Islet of Langerhans (tissue), 1 donor: ENCODE measurements at regions not wholly inside any gene's neighbourhood (a gene's known extent, or its start where the extent isn't known, plus 50 kb on each side); places are given as distances from the start of the nearest gene placed in this dataset.

Experiments
- FAIRE-seq: peaks from one replicate; lab custom pipeline; 2011; peaks lifted over from hg19 to GRCh38; lab: Jason Lieb, UNC

DNA sequence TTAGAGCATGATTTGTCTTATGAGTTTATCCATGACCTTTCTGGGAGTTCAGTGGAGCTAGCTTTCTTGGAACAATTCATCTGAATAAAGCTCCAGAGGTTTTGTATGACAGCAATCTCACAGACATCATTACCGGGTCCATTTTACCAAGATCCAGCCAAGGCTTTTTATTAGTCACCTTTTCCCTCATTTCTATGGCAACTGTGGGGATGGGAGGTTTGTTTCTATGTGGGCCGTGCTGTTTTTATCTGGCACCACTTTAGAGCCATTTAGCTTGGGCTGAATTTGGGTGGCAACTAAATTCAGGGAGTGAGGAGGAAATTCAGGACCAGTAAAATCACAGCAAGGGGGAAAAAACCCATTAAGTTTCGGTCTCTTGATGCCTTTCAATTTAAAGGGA is 245.7 kb downstream of the NSG2 start:
- no peak for FAIRE-seq

DNA sequence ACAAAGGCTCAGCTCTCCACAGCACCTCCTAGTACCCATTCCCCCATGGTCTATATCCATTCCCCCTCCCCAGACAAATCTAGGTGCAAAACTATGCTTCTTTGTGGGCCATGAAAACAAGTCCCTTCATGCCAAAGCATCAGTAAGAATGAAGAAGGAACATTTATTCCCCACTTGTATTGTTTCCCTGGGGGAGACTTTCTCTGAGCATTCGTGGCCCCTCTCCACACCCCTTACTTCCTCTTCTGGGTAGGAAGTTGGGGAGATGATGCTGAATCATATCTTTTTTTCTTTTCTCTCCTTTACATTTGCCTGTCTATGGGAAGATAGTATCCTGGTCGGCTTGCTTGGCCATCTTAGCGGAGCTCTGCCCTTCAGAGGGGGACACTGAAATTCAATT is 246.8 kb downstream of the NSG2 start:
- no peak for FAIRE-seq

GRCh38 chr5:174293006-174293405 is 247.5 kb downstream of the NSG2 start:
- no peak for FAIRE-seq

- no peak for FAIRE-seq
Observed at GRCh38 chr5:174293481-174293880, 248.0 kb downstream of the NSG2 start.

GRCh38 chr5:174294891-174295620 is 249.6 kb downstream of the NSG2 start:
- no peak for FAIRE-seq

DNA sequence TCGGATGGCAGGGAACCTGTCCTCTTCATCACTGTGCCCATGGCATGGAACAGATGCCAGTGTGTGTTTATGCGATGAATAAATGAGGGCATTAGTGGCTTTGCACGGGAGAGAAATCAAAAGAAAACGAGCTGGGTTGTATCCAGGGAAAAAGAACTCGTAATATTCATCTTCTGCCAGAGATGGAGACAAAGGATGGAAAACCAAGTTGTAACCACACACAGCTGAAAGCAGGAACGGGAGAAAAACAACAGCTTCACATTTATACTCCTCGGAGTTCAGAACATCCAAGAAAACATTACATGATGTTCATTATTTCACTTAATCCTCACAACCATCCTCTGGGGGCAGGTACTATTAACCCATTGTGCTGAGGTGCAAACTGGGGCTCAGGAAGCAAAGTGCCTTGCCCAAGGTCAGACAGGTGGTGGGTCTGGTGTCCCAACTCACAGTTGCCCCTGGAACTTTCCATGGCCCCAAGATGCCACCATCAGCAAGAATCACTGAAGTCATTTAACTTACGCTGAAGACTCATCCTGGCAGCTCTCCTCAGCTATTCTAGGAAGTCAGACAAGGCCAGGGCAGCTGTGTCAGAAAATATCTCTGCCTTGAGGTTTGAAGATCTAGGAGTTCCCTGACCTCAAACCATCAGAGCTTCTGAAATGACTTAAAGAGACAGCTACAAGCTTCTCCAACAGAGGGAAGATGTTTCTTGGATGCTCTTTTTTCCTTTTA is 250.4 kb downstream of the NSG2 start:
- no peak for FAIRE-seq

- no peak for FAIRE-seq
Observed at GRCh38 chr5:174300118-174300940, 254.8 kb downstream of the NSG2 start.

GRCh38 chr5:174300941-174301761 is 255.6 kb downstream of the NSG2 start:
- no peak for FAIRE-seq

DNA sequence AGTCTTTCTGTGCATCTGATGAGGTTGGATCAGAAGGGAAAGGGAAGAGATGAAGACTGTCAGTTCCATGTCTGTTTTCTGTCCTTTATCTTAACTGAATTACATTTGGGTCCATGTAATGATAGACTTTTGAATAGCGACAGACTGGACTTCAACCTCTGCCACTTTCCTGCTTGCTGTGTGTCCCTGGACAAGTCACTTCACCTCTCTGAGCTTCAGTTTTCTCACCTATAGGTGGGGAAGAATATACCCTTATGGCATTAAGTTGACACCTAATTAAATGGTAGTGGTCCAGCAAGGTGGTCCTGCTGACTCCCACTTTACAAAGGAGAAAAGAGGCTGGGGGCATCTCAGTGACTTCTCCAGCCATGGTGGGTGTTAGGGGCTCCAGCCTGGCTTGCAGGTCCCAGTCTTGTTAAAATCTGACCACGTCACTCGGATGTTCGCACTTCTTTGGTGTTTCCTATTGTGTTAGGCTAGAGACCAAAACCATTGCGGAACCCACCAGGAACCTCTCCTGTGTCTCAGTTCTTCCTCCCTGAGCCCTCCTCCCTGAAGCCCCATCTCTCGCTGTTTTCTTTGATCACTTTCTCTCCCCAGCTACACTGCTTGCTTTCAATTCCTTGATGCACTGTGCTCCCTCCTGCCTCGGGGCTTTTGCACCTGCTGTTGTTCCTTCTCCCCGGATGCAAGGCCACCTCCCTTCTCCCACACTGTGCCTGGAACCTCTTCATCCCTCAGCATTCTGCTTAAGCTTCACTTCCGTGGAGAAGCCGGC is 256.5 kb downstream of the NSG2 start:
- FAIRE-seq, result no peak

DNA sequence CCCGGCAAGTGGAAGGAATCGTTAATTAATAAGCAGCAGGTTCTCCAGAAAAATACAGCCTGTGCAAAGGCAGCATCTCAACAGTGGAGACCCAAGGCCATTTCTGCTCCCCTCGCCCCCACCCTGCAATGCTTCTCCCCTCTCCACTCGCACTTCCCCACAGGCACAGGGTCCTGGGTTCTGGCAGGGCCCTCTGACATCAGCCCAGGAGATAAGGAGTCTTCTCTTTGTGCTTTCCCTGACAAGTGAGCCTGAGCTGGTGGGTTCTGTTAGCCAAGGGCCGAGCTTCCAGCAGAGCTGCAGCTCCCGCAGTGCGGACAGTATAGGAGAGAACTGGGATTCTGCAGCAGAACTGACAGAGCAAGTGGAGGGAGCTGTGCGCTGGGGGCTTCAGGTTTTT is 257.5 kb downstream of the NSG2 start:
- no peak for FAIRE-seq

GRCh38 chr5:174303437-174304045 is 258.0 kb downstream of the NSG2 start:
- FAIRE-seq, result no peak

- no peak for FAIRE-seq
Observed at GRCh38 chr5:174305241-174305681, 259.8 kb downstream of the NSG2 start.

DNA sequence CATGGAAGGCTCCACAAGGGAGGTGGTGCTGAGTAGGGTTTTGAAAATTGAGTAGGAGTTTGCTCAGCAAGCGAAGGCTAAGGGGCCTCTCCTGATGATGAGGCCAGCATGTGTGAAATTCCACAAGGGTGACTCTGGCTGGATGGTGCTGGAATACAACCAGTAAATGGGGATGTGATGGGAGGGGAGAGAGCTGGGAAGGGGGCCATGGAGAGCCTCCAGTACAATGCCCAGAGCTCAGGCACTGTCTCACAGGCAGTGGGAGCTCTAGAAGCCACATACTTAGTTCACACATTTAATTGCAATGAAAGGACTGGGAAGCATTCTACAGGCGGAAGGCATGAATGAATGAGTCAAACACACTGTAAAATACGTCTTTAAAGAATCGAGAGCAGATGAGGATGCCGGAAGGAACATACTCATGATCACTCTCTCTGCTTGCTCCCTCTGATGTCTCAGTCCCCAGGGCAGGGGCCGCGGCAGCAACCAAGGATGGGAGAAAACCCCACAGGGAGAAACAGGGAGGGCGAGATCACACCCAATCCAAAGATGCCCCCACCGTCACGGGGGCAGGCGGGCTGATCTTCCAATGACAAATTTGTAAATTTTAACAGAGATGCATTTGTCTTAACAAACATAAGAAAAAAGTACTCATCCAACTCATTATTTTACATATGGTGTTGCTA is 261.0 kb downstream of the NSG2 start:
- FAIRE-seq, result no peak

GRCh38 chr5:174307031-174307408 is 261.5 kb downstream of the NSG2 start:
- FAIRE-seq, result no peak

- FAIRE-seq, result no peak
Observed at GRCh38 chr5:174307656-174308271, 262.3 kb downstream of the NSG2 start.

DNA sequence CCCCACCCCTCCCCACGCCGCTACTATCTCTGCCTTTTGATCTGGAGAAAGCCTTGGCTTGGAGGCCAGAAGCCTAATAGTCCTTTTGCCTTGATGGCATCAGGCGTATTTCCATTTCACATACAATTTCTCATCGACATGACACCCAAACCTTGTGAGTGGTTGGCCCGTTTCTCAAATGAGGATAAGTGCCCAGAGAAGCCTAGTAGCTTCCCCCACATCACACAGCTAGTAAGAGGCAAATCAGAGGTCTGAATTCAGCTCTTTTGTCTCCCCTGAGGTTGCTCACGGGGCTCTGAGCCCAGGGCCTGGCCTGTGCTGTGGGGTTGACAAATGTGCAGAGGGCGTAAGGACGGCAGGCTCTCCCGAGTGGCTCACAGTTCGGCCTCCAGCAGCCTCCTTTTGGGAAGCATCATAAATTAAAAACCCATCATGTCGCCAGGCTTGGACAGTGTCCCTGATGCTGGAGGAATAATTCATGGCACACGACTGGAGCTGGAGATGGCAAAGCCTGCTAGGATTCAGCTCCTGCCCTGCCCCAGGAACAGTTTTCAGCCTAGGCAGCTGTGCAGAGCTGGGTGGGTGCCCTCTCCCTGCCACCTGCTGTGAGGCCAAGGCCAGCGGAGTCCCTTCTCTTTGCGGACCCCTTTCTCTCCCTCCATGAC is 263.8 kb downstream of the NSG2 start:
- no peak for FAIRE-seq

DNA sequence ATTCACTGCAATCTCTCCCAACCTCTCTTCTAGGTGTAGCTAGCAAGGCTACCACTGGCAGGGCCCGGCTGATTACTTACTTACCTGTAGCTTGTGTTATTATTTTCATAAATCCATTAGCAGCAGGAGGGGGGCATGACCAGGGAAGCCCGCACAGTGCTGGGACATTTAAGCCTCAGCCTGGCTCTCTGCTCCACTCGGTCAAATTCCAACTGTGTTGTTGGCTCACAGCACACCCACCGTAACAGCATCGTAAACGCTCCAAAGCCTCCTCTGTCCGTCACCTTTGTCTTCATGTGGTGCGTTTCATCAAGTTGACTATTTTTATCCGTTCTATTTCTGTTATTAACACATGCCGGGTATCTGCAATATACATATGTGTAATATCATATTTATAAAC is 264.7 kb downstream of the NSG2 start:
- no peak for FAIRE-seq

DNA sequence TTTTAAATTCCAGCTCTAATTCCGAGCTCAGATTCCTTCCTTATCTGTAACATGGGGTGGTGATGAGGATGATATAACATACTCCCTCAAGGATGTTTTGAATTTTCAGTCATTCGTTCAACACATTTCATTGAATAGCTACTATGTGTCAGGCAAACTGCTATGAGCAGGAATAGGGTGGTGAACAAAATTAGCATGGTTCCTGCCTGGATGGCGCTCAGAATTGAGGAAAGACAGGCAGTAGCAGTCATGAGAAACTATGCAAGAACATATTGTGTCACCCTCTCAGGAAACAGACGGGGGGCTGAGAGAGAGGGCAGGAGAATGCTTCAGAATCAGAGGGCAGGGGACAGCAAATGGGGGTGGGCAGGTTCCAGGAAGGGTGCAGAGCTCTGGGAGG is 265.2 kb downstream of the NSG2 start:
- no peak for FAIRE-seq

GRCh38 chr5:174311121-174311520 is 265.6 kb downstream of the NSG2 start:
- no peak for FAIRE-seq
